ENCODE measurements at regions not wholly inside any gene's neighbourhood (a gene's known extent, or its start where the extent isn't known, plus 50 kb on each side); places are given as distances from the start of the nearest gene placed in this dataset.

DNA sequence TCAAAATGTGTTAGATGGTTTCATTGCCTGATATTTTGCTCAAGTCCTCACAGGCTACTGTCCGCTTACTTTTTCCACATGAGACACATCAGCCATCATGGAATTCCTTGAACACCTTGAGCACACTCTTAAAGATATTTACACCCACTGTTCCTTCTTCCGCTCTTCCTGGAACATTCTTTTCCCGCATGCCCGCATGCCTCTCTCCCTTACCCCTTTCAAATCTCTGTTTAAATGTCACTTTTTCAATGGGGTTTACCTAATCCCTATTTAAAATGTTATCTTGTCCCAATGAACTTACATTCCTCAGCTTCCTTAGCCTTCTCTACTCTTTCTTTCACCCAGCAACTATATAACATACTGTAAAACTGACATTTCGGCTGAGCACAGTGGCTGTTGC, 503.3 kb upstream of the PTCHD4 start:
- no peak overlapping the region for H3K4me2 ChIP-seq (ENCODE audit: low read length)
- intact Hi-C loops (cut with micrococcal nuclease), result no loop called here
- H3K9me2 ChIP-seq (ENCODE audit: insufficient read depth), result no peaks in the 10 kb centered on the region
- ChIA-PET RAD21 (ENCODE audit: low non-redundant PET in 1 of 2, low total read pairs in 2 of 2, uncharacterized antibody in 2 of 2, unreplicated experiment in 2 of 2) (no interaction called here), CTCF (no interaction called here), POLR2A (no interaction called here)
- no peaks in the 10 kb centered on the region for H3K79me2 ChIP-seq (ENCODE audit: insufficient read depth, low read length)
- H4K20me1 ChIP-seq (ENCODE audit: insufficient read depth), result no peaks in the 10 kb centered on the region
- ATAC-seq (no peak), DNase-seq (ENCODE audit: low read depth, low spot score) (no peak)
- TF ChIP-seq, protein P1, sequence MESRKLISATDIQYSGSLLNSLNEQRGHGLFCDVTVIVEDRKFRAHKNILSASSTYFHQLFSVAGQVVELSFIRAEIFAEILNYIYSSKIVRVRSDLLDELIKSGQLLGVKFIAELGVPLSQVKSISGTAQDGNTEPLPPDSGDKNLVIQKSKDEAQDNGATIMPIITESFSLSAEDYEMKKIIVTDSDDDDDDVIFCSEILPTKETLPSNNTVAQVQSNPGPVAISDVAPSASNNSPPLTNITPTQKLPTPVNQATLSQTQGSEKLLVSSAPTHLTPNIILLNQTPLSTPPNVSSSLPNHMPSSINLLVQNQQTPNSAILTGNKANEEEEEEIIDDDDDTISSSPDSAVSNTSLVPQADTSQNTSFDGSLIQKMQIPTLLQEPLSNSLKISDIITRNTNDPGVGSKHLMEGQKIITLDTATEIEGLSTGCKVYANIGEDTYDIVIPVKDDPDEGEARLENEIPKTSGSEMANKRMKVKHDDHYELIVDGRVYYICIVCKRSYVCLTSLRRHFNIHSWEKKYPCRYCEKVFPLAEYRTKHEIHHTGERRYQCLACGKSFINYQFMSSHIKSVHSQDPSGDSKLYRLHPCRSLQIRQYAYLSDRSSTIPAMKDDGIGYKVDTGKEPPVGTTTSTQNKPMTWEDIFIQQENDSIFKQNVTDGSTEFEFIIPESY (IDR thresholded peaks at IDR 0.05; ENCODE audit: extremely low read depth, insufficient replicate concordance, low read length), result no peak
- no peak for TF ChIP-seq CBX3 (IDR thresholded peaks at IDR 0.05; ENCODE audit: low read depth)
- no peak for TF ChIP-seq RAD21 (IDR thresholded peaks at IDR 0.05; ENCODE audit: low read depth)
- TF ChIP-seq, protein P2, sequence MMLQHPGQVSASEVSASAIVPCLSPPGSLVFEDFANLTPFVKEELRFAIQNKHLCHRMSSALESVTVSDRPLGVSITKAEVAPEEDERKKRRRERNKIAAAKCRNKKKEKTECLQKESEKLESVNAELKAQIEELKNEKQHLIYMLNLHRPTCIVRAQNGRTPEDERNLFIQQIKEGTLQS (IDR thresholded peaks at IDR 0.05), result no peak
- TF ChIP-seq EGR1 (IDR thresholded peaks at IDR 0.05; ENCODE audit: low read depth), result no peak
- TF ChIP-seq POLR2A (IDR thresholded peaks at IDR 0.05; ENCODE audit: borderline replicate concordance, extremely low read depth, insufficient read depth, insufficient read length), result no peak
- TF ChIP-seq, protein P3, sequence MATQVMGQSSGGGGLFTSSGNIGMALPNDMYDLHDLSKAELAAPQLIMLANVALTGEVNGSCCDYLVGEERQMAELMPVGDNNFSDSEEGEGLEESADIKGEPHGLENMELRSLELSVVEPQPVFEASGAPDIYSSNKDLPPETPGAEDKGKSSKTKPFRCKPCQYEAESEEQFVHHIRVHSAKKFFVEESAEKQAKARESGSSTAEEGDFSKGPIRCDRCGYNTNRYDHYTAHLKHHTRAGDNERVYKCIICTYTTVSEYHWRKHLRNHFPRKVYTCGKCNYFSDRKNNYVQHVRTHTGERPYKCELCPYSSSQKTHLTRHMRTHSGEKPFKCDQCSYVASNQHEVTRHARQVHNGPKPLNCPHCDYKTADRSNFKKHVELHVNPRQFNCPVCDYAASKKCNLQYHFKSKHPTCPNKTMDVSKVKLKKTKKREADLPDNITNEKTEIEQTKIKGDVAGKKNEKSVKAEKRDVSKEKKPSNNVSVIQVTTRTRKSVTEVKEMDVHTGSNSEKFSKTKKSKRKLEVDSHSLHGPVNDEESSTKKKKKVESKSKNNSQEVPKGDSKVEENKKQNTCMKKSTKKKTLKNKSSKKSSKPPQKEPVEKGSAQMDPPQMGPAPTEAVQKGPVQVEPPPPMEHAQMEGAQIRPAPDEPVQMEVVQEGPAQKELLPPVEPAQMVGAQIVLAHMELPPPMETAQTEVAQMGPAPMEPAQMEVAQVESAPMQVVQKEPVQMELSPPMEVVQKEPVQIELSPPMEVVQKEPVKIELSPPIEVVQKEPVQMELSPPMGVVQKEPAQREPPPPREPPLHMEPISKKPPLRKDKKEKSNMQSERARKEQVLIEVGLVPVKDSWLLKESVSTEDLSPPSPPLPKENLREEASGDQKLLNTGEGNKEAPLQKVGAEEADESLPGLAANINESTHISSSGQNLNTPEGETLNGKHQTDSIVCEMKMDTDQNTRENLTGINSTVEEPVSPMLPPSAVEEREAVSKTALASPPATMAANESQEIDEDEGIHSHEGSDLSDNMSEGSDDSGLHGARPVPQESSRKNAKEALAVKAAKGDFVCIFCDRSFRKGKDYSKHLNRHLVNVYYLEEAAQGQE (IDR thresholded peaks at IDR 0.05; ENCODE audit: low read depth), result no peak
- no peak for TF ChIP-seq ZFX (IDR thresholded peaks at IDR 0.05)
- no peak for TF ChIP-seq YY1 (IDR thresholded peaks at IDR 0.05; ENCODE audit: extremely low read depth, insufficient replicate concordance, low read depth, low read length)
- TF ChIP-seq CEBPB (IDR thresholded peaks at IDR 0.05; ENCODE audit: low read depth), result no peak
- TF ChIP-seq FOSL1 (IDR thresholded peaks at IDR 0.05; ENCODE audit: low read depth), result no peak
- TF ChIP-seq EZH2 (IDR thresholded peaks at IDR 0.05), result no peak
- TF ChIP-seq, protein P4, sequence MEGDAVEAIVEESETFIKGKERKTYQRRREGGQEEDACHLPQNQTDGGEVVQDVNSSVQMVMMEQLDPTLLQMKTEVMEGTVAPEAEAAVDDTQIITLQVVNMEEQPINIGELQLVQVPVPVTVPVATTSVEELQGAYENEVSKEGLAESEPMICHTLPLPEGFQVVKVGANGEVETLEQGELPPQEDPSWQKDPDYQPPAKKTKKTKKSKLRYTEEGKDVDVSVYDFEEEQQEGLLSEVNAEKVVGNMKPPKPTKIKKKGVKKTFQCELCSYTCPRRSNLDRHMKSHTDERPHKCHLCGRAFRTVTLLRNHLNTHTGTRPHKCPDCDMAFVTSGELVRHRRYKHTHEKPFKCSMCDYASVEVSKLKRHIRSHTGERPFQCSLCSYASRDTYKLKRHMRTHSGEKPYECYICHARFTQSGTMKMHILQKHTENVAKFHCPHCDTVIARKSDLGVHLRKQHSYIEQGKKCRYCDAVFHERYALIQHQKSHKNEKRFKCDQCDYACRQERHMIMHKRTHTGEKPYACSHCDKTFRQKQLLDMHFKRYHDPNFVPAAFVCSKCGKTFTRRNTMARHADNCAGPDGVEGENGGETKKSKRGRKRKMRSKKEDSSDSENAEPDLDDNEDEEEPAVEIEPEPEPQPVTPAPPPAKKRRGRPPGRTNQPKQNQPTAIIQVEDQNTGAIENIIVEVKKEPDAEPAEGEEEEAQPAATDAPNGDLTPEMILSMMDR (IDR thresholded peaks at IDR 0.05 in 2 of 3, conservative IDR thresholded peaks at IDR 0.05 in 1 of 3; ENCODE audit: borderline replicate concordance in 1 of 3, insufficient read depth in 1 of 3, low read depth in 2 of 3, low read length in 2 of 3), result no peak
- TF ChIP-seq, protein P5, sequence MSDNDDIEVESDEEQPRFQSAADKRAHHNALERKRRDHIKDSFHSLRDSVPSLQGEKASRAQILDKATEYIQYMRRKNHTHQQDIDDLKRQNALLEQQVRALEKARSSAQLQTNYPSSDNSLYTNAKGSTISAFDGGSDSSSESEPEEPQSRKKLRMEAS (IDR thresholded peaks at IDR 0.05), result no peak
- TF ChIP-seq SIN3A (IDR thresholded peaks at IDR 0.05; ENCODE audit: low read depth), result no peak
- H2AFZ ChIP-seq (ENCODE audit: low read depth, low read length, poor library complexity, severe bottlenecking), result no peak overlapping the region
- no peak overlapping the region for H3K9ac ChIP-seq (ENCODE audit: low read length)
- H3K9me3 ChIP-seq (ENCODE audit: control insufficient read depth in 1 of 2, insufficient read depth in 1 of 2, low read depth in 1 of 2, low read length in 2 of 2), result no peaks in the 10 kb centered on the region
- no peak overlapping the region for H3K4me3 ChIP-seq (replicated peaks in 1 of 2; ENCODE audit: low read depth in 1 of 2, low read length in 2 of 2)
- H3K36me3 ChIP-seq (ENCODE audit: control insufficient read depth in 1 of 2, insufficient read depth in 2 of 2, low read length in 2 of 2), result no peaks in the 10 kb centered on the region
- no peaks in the 10 kb centered on the region for H3K27me3 ChIP-seq (ENCODE audit: insufficient read depth, low read length)
- H3K4me1 ChIP-seq (ENCODE audit: control insufficient read depth in 1 of 2, insufficient read depth in 2 of 2, low read length in 2 of 2), result no peaks in the 10 kb centered on the region
- BruUV-seq (replicated peaks), result no TSS peak
- no peak overlapping the region for H3K27ac ChIP-seq (ENCODE audit: low read depth, low read length)
